Body of pancreas (tissue), 4 donors: ENCODE measurements at regions not wholly inside any gene's neighbourhood (a gene's known extent, or its start where the extent isn't known, plus 50 kb on each side); places are given as distances from the start of the nearest gene placed in this dataset.

Source experiments
- ATAC-seq: fragments of 150-250 bp; one replicate; pipeline ENCODE4 v1.9.1; 2016
- DNase-seq, 4 donors: peaks; one replicate each; pipeline ENCODE4 v3.0.0-alpha.2; 2019
- H3K27ac ChIP-seq, 4 donors: fragments of 200-600 bp; sonication (generic); 1 replicate in 3 of 4; 2 replicates in 1 of 4; pipeline versions ENCODE4 v1.5.1 to v1.6.1; 2016 to 2019; ENCODE audit warnings: mild to moderate bottlenecking in 1 of 4, mixed read lengths in 1 of 4, moderate library complexity in 1 of 4
- H3K27me3 ChIP-seq, 2 donors: fragments of 200-600 bp; sonication (generic); one replicate each; pipeline ENCODE4 v1.6.0; 2016; ENCODE audit warnings: mild to moderate bottlenecking in 1 of 2
- H3K36me3 ChIP-seq, 2 donors: fragments of 200-600 bp; sonication (generic); replicated peaks in 1 of 2; 2 replicates each; pipeline ENCODE4 v1.5.1; 2016; ENCODE audit warnings: low read depth in 2 of 2; ENCODE audit not compliant: insufficient read depth in 1 of 2
- H3K4me1 ChIP-seq: fragments of 200-600 bp; sonication (generic); one replicate; pipeline ENCODE4 v1.6.0; 2016
- H3K4me3 ChIP-seq, 2 donors: fragments of 200-600 bp; sonication (generic); 1 replicate in 1 of 2; 2 replicates in 1 of 2; pipeline ENCODE4 v1.5.1; 2016 to 2019
- H3K9me3 ChIP-seq, 3 donors: fragments of 200-600 bp; sonication (generic); 1 replicate in 2 of 3; 2 replicates in 1 of 3; pipeline ENCODE4 v1.5.1; 2016
- POLR2A ChIP-seq, 3 donors: fragments of 450-650 bp; IDR thresholded peaks; one replicate each; pipeline ENCODE4 v1.6.1; 2016; ENCODE audit warnings: antibody characterized with exemption in 3 of 3, mild to moderate bottlenecking in 2 of 3
- WGBS, 2 donors: methylation state at CpG; one replicate each; pipeline ENCODE4 v1.1.5; 2017; 5-methylcytosine and 5-hydroxymethylcytosine counted together
- intact Hi-C: fragments of 100-400 bp; cut with DNase I; formaldehyde crosslinking; loops from one replicate; pipeline ENCODE4 v1.15.1; 2023
- TF ChIP-seq, protein P1 (sequence below), 7 experiments: fragments of 450-650 bp in 4 of 7; fragments of 200-600 bp in 3 of 7; sonication (generic) in 3 of 7; IDR thresholded peaks; one replicate each; pipeline ENCODE4 v1.5.1; 2016 to 2019; ENCODE audit warnings: antibody characterized with exemption in 7 of 7

DNA sequence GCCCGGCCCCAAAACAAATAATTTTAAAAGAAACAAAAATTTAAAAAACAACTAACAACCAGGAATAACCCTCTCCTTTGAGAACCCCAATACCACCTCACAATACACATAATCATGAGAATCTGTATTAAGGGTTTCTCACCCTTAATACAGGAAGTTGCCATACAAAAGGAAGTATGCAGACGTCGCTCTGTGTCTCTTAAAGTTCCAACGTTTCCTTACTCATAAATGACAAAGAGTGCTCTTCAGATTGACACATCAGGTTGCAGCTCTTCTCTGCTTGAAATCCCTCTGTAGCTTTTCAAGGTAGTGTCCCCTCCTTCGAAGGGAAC is 73.9 kb upstream of the IRF2 start:
- no peak for TF ChIP-seq POLR2A (IDR thresholded peaks at IDR 0.05)
- TF ChIP-seq, protein P1, sequence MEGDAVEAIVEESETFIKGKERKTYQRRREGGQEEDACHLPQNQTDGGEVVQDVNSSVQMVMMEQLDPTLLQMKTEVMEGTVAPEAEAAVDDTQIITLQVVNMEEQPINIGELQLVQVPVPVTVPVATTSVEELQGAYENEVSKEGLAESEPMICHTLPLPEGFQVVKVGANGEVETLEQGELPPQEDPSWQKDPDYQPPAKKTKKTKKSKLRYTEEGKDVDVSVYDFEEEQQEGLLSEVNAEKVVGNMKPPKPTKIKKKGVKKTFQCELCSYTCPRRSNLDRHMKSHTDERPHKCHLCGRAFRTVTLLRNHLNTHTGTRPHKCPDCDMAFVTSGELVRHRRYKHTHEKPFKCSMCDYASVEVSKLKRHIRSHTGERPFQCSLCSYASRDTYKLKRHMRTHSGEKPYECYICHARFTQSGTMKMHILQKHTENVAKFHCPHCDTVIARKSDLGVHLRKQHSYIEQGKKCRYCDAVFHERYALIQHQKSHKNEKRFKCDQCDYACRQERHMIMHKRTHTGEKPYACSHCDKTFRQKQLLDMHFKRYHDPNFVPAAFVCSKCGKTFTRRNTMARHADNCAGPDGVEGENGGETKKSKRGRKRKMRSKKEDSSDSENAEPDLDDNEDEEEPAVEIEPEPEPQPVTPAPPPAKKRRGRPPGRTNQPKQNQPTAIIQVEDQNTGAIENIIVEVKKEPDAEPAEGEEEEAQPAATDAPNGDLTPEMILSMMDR (IDR thresholded peaks at IDR 0.05) = no peak
- no peak for ATAC-seq
- H3K27me3 ChIP-seq = no peaks in the 10 kb centered on the region
- DNase-seq = no peak
- H3K36me3 ChIP-seq = no peaks in the 10 kb centered on the region
- 50 to 57% methylated on average over 5 of the region's 5 CpGs for WGBS, 2 donors
- H3K4me3 ChIP-seq = no peak overlapping the region
- H3K27ac ChIP-seq = no peak overlapping the region
- H3K4me1 ChIP-seq = no peaks in the 10 kb centered on the region
- intact Hi-C loops = no loop called here
- H3K9me3 ChIP-seq = no peaks in the 10 kb centered on the region

DNA sequence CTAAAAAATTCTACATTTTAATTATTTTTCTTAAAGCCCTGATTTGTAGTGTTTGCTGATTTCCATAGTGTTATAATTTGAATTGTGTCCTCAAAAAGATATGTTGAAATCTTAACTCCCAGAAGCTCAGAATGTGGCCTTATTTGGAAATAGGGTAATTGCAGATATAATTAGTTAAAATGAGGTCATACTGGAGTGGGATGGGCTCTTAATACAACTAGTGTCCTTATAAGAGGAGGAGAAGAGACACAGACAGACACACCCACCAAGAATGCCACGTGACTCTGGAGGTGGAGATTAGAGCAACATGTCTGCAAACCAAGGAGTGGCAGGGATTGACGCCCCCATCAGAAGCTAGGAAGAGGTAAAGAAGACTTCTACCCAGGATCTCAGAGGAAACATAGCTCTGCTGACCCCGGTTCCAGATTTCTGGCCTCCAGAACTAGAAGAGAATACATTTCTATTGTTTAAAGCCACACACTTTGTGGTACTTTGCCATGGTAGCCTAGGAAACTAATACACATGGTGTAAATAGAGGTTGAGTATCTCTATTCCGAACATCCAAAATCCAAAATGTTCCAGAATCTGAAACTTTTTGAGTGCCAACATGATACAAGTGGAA is 70.5 kb upstream of the IRF2 start:
- DNase-seq = no peak
- H3K9me3 ChIP-seq = no peaks in the 10 kb centered on the region
- intact Hi-C loops = loop anchor here (5.0 kb wide), 1 partner anchor 278 kb away; no protein-coding TSS in a partner anchor
- TF ChIP-seq POLR2A (IDR thresholded peaks at IDR 0.05) = no peak
- TF ChIP-seq, protein P1 (IDR thresholded peaks at IDR 0.05) = no peak
- no peaks in the 10 kb centered on the region for H3K4me1 ChIP-seq
- no peak for ATAC-seq
- WGBS, 2 donors = 57 to 68% methylated on average over 4 of the region's 4 CpGs
- no peaks in the 10 kb centered on the region for H3K27me3 ChIP-seq
- H3K36me3 ChIP-seq = no peaks in the 10 kb centered on the region
- H3K27ac ChIP-seq = no peak overlapping the region
- no peak overlapping the region for H3K4me3 ChIP-seq

DNA sequence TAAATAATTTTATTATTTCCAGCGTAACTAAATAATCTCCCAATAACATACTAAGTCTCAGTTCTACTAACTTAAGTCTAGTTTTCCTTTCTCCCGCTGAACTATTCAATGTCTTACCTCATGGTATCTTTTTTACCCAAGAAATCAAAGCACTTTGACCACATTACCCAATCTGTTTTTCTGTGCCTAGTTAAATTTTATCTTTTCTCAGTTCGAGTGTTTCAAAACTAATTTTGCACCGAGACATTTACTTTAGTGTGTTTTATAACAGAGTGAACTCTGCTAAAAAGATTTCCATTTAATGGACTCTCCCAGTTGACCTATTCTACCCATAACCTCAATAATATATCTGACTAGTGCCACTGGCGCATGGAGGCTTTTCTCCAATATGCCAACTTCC is 67.6 kb upstream of the IRF2 start:
- intact Hi-C loops = loop anchor here (5.0 kb wide), 1 partner anchor 275 kb away; no protein-coding TSS in a partner anchor
- ATAC-seq = no peak
- WGBS, 2 donors = 70 to 74% methylated on average over 5 of the region's 5 CpGs

DNA sequence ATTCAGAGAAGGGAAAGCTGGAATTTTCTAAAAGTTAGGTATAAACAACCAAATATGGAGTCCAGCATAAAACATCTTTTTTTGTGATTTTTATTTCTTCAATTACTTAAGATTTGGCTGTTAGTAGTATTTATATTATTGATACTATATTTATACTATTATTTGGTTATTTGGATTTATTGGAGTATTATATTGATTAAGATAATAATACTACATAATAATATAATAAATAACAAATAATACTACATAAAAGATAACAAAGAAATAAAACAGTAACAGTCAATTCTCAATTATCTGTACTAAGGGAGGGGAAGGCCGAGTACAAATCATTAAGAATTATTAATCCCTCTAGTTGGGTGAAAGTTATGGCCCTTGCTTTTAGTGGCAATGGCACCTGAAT is 66.0 kb upstream of the IRF2 start:
- Histone ChIP-seq H3K27ac (no peak overlapping the region), H3K4me3 (no peak overlapping the region), H3K4me1 (peaks cover 4% of the 10 kb centered on the region), H3K36me3 (no peaks in the 10 kb centered on the region), H3K27me3 (no peaks in the 10 kb centered on the region), H3K9me3 (no peaks in the 10 kb centered on the region)
- intact Hi-C loops = loop anchor here (5.0 kb wide), 1 partner anchor 273 kb away; no protein-coding TSS in a partner anchor
- WGBS, 2 donors = 67 to 76% methylated on average over 1 of the region's 1 CpG
- DNase-seq = no peak
- ATAC-seq = no peak
- TF ChIP-seq, protein P1 (IDR thresholded peaks at IDR 0.05) = no peak
- no peak for TF ChIP-seq POLR2A (IDR thresholded peaks at IDR 0.05)

More for the DNA sequence above, 67.6 kb upstream of the IRF2 start:
- no peak for DNase-seq
- Histone ChIP-seq H3K9me3 (no peaks in the 10 kb centered on the region), H3K27me3 (no peaks in the 10 kb centered on the region), H3K4me1 (no peaks in the 10 kb centered on the region), H3K4me3 (no peak overlapping the region), H3K36me3 (no peaks in the 10 kb centered on the region), H3K27ac (no peak overlapping the region)
- TF ChIP-seq, protein P1 (IDR thresholded peaks at IDR 0.05) = no peak
- TF ChIP-seq POLR2A (IDR thresholded peaks at IDR 0.05) = no peak

DNA sequence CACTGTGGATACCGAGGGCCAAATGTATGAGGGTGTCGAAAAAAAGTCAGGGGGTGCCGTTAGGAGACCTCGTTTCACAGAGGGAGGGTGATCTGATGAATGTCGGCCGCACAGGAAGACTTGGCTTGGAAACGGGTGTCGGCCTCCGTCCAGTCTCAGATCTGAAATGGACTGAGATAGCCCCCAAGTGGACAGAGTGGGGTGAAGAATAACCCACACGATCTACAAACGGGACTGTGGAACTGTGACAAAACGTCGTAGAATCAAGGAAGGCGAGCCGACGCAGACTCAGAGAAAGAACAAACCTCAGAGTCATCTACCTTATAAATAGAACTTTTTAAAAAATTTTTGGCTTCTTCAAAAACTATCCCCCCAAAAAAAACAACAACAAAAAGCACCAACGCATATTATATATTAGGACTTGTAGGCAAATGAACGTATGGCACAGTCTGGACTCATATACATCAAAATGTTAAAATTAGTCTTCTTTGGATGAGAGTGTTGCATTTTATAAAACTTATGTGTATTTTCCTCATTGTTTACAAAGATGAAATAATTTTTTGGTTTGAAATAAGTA is 63.8 kb upstream of the IRF2 start:
- intact Hi-C loops = loop anchor here (10.0 kb wide), 1 partner anchor 63 kb away; the partner anchor contains the start of gene IRF2
- 0 to 2% methylated on average over 18 of the region's 18 CpGs for WGBS, 2 donors
- Histone ChIP-seq H3K9me3 (no peaks in the 10 kb centered on the region), H3K4me3 (peak overlapping the region; percentile 27 to 51), H3K27me3 (no peaks in the 10 kb centered on the region), H3K36me3 (no peaks in the 10 kb centered on the region), H3K4me1 (peaks cover 15% of the 10 kb centered on the region), H3K27ac (peak overlapping the region; percentile 93 to 97 (median 95))
- TF ChIP-seq, protein P1 (IDR thresholded peaks at IDR 0.05) = peak; percentile 29 to 94 (median 89)
- no peak for TF ChIP-seq POLR2A (IDR thresholded peaks at IDR 0.05)
- peak; percentile 87 to 94 (median 90) for DNase-seq
- peak; percentile 89 for ATAC-seq
